Astrocyte (in vitro differentiated cells and primary cell): ENCODE measurements at regions not wholly inside any gene's neighbourhood (a gene's known extent, or its start where the extent isn't known, plus 50 kb on each side); places are given as distances from the start of the nearest gene placed in this dataset.

Experiments
- EZH2 ChIP-seq: IDR thresholded peaks from 2 replicates; pipeline ENCODE4 v1.6.1; 2012; ENCODE audit warnings: mild to moderate bottlenecking, low read length, inconsistent platforms; ENCODE audit not compliant: insufficient read depth
- TF ChIP-seq, protein P1 (sequence below): IDR thresholded peaks from 2 replicates; pipeline ENCODE4 v1.5.1; 2011; ENCODE audit warnings: low read depth, mild to moderate bottlenecking, inconsistent platforms, low read length, moderate library complexity; ENCODE audit not compliant: insufficient read depth

GRCh38 chr14:84894254-84894653 lies 635.7 kb upstream of the FLRT2 start:
- TF ChIP-seq, protein P1, sequence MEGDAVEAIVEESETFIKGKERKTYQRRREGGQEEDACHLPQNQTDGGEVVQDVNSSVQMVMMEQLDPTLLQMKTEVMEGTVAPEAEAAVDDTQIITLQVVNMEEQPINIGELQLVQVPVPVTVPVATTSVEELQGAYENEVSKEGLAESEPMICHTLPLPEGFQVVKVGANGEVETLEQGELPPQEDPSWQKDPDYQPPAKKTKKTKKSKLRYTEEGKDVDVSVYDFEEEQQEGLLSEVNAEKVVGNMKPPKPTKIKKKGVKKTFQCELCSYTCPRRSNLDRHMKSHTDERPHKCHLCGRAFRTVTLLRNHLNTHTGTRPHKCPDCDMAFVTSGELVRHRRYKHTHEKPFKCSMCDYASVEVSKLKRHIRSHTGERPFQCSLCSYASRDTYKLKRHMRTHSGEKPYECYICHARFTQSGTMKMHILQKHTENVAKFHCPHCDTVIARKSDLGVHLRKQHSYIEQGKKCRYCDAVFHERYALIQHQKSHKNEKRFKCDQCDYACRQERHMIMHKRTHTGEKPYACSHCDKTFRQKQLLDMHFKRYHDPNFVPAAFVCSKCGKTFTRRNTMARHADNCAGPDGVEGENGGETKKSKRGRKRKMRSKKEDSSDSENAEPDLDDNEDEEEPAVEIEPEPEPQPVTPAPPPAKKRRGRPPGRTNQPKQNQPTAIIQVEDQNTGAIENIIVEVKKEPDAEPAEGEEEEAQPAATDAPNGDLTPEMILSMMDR, result no peak
- no peak for TF ChIP-seq EZH2
